GM23338 (cell line): ENCODE measurements at regions not wholly inside any gene's neighbourhood (a gene's known extent, or its start where the extent isn't known, plus 50 kb on each side); places are given as distances from the start of the nearest gene placed in this dataset.

Source experiments
- EZH2 ChIP-seq: fragments of 200-600 bp; sonication (generic); IDR thresholded peaks from one replicate; pipeline ENCODE4 v1.8.0; 2017; ENCODE audit warnings: antibody characterized with exemption, mild to moderate bottlenecking, low read depth; ENCODE audit not compliant: unreplicated experiment
- EZH2phosphoT487 ChIP-seq: fragments of 200-600 bp; sonication (generic); IDR thresholded peaks from one replicate; pipeline ENCODE4 v1.8.1; 2018; ENCODE audit warnings: antibody characterized with exemption; ENCODE audit not compliant: unreplicated experiment
- POLR2AphosphoS5 ChIP-seq: IDR thresholded peaks from 2 replicates; pipeline ENCODE4 v1.6.1; 2016; ENCODE audit warnings: antibody characterized with exemption, low read depth
- ZNF331 ChIP-seq: fragments of 250-450 bp; sonication (Bioruptor Pico); IDR thresholded peaks from 2 replicates; pipeline ENCODE4 v1.5.0; 2020; ENCODE audit warnings: low read depth, mild to moderate bottlenecking, moderate library complexity
- TF ChIP-seq, protein P1 (sequence below), 2 experiments: fragments of 200-600 bp in 1 of 2; sonication (generic) in 1 of 2; conservative IDR thresholded peaks; 2 replicates each; pipeline versions ENCODE4 v1.5.1 to v1.6.1; 2016 to 2017; ENCODE audit warnings: antibody characterized with exemption in 2 of 2, low read depth in 2 of 2, mild to moderate bottlenecking in 2 of 2, moderate library complexity in 1 of 2
- TF ChIP-seq, protein P2 (sequence below): IDR thresholded peaks from 2 replicates; pipeline ENCODE4 v1.6.1; 2016; ENCODE audit warnings: antibody characterized with exemption
- TF ChIP-seq, protein P3 (sequence below): IDR thresholded peaks from one replicate; pipeline ENCODE4 v1.6.1; 2018; ENCODE audit warnings: antibody characterized with exemption; ENCODE audit not compliant: unreplicated experiment

DNA sequence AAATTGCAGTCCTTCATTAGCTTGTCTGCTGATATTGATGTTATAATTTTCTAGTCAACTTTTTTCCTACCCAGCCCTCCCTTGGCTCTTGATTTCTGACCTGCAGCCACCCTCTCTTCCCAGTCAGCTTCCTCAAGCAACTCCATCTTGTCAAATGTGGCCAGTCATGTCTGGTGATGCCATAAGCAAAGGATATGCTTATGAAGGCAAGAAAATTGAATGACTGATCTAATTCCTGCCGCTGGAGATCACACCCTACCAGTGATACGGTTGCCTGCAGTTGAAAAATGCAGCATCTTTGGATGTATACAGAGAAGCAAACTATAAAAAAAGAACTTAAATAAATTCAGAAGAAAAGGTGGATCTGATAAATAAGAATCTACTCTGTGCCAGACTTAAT is 297.1 kb upstream of the DAB1 start:
- TF ChIP-seq, protein P1, sequence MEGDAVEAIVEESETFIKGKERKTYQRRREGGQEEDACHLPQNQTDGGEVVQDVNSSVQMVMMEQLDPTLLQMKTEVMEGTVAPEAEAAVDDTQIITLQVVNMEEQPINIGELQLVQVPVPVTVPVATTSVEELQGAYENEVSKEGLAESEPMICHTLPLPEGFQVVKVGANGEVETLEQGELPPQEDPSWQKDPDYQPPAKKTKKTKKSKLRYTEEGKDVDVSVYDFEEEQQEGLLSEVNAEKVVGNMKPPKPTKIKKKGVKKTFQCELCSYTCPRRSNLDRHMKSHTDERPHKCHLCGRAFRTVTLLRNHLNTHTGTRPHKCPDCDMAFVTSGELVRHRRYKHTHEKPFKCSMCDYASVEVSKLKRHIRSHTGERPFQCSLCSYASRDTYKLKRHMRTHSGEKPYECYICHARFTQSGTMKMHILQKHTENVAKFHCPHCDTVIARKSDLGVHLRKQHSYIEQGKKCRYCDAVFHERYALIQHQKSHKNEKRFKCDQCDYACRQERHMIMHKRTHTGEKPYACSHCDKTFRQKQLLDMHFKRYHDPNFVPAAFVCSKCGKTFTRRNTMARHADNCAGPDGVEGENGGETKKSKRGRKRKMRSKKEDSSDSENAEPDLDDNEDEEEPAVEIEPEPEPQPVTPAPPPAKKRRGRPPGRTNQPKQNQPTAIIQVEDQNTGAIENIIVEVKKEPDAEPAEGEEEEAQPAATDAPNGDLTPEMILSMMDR (conservative IDR thresholded peaks at IDR 0.05; ENCODE audit: low read depth in 2 of 2): no peak
- TF ChIP-seq POLR2AphosphoS5 (no peak), EZH2 (no peak), EZH2phosphoT487 (no peak), ZNF331 (no peak)
- TF ChIP-seq, protein P2, sequence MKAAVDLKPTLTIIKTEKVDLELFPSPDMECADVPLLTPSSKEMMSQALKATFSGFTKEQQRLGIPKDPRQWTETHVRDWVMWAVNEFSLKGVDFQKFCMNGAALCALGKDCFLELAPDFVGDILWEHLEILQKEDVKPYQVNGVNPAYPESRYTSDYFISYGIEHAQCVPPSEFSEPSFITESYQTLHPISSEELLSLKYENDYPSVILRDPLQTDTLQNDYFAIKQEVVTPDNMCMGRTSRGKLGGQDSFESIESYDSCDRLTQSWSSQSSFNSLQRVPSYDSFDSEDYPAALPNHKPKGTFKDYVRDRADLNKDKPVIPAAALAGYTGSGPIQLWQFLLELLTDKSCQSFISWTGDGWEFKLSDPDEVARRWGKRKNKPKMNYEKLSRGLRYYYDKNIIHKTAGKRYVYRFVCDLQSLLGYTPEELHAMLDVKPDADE: no peak
- TF ChIP-seq, protein P3, sequence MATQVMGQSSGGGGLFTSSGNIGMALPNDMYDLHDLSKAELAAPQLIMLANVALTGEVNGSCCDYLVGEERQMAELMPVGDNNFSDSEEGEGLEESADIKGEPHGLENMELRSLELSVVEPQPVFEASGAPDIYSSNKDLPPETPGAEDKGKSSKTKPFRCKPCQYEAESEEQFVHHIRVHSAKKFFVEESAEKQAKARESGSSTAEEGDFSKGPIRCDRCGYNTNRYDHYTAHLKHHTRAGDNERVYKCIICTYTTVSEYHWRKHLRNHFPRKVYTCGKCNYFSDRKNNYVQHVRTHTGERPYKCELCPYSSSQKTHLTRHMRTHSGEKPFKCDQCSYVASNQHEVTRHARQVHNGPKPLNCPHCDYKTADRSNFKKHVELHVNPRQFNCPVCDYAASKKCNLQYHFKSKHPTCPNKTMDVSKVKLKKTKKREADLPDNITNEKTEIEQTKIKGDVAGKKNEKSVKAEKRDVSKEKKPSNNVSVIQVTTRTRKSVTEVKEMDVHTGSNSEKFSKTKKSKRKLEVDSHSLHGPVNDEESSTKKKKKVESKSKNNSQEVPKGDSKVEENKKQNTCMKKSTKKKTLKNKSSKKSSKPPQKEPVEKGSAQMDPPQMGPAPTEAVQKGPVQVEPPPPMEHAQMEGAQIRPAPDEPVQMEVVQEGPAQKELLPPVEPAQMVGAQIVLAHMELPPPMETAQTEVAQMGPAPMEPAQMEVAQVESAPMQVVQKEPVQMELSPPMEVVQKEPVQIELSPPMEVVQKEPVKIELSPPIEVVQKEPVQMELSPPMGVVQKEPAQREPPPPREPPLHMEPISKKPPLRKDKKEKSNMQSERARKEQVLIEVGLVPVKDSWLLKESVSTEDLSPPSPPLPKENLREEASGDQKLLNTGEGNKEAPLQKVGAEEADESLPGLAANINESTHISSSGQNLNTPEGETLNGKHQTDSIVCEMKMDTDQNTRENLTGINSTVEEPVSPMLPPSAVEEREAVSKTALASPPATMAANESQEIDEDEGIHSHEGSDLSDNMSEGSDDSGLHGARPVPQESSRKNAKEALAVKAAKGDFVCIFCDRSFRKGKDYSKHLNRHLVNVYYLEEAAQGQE: no peak
